ENCODE measurements at regions not wholly inside any gene's neighbourhood (a gene's known extent, or its start where the extent isn't known, plus 50 kb on each side); places are given as distances from the start of the nearest gene placed in this dataset.

GRCh38 chr7:67447297-67447696, 450.7 kb downstream of the TYW1 start:
- TF ChIP-seq CTCF (IDR thresholded peaks at IDR 0.05; ENCODE audit: borderline replicate concordance, extremely low read depth, low read length, poor library complexity, severe bottlenecking) (no peak), EZH2 (IDR thresholded peaks at IDR 0.05; ENCODE audit: borderline replicate concordance, low read depth, low read length, severe bottlenecking) (no peak)

All from DND-41 (cell line).